Omental fat pad (tissue), 3 donors: ENCODE measurements at regions not wholly inside any gene's neighbourhood (a gene's known extent, or its start where the extent isn't known, plus 50 kb on each side); places are given as distances from the start of the nearest gene placed in this dataset.
"Not testable (repeated sequence)": the region's sequence is repeated elsewhere in the genome, so short reads cannot be mapped to it uniquely, and the experiment has no call there.

Source experiments
- ATAC-seq: fragments of 150-250 bp; one replicate; pipeline ENCODE4 v1.9.1; 2016; ENCODE audit warnings: mild to moderate bottlenecking, moderate library complexity; ENCODE audit not compliant: low FRiP score
- DNase-seq: peaks from one replicate; pipeline ENCODE4 v3.0.0-alpha.2; 2019; ENCODE audit warnings: low spot score
- CTCF ChIP-seq, 3 donors: fragments of 450-650 bp; IDR thresholded peaks; one replicate each; pipeline ENCODE4 v1.5.1; 2016 to 2017; ENCODE audit warnings: antibody characterized with exemption in 3 of 3, mild to moderate bottlenecking in 3 of 3, moderate library complexity in 2 of 3

- DNase-seq (no peak), ATAC-seq (no peak)
- TF ChIP-seq CTCF (IDR thresholded peaks at IDR 0.05), result no peak
Measured at GRCh38 chr3:759106-759505, 333.7 kb upstream of the CNTN6 start.

GRCh38 chr3:773433-773832, 319.4 kb upstream of the CNTN6 start:
- ATAC-seq, DNase-seq: not testable (repeated sequence)

- no peak for DNase-seq
- ATAC-seq, result no peak
- no peak for TF ChIP-seq CTCF (IDR thresholded peaks at IDR 0.05)
Measured at GRCh38 chr3:775178-775880, 317.5 kb upstream of the CNTN6 start.

GRCh38 chr3:780505-780904, 312.3 kb upstream of the CNTN6 start:
- no peak for ATAC-seq
- DNase-seq, result no peak
- TF ChIP-seq CTCF (IDR thresholded peaks at IDR 0.05), result no peak

GRCh38 chr3:791442-791841, 301.4 kb upstream of the CNTN6 start:
- DNase-seq (no peak), ATAC-seq (no peak)
- no peak for TF ChIP-seq CTCF (IDR thresholded peaks at IDR 0.05)

GRCh38 chr3:792630-793029, 300.2 kb upstream of the CNTN6 start:
- TF ChIP-seq CTCF (IDR thresholded peaks at IDR 0.05), result no peak
- DNase-seq (no peak), ATAC-seq (no peak)

GRCh38 chr3:804211-804610, 288.6 kb upstream of the CNTN6 start:
- ATAC-seq (no peak), DNase-seq (no peak)
- TF ChIP-seq CTCF (IDR thresholded peaks at IDR 0.05), result no peak
